Esophagus (tissue), 2 donors: ENCODE measurements at regions not wholly inside any gene's neighbourhood (a gene's known extent, or its start where the extent isn't known, plus 50 kb on each side); places are given as distances from the start of the nearest gene placed in this dataset.

Experiments used
- H3K27ac ChIP-seq, 2 donors: one replicate each; pipeline ENCODE4 v1.5.1; 2013; ENCODE audit warnings: low read depth in 2 of 2, mild to moderate bottlenecking in 2 of 2, inconsistent platforms in 1 of 2, low read length in 1 of 2, moderate library complexity in 1 of 2
- H3K27me3 ChIP-seq, 2 donors: one replicate each; pipeline ENCODE4 v1.6.1; 2013; ENCODE audit warnings: low read length in 2 of 2, control low read depth in 1 of 2, mild to moderate bottlenecking in 1 of 2; ENCODE audit not compliant: insufficient read depth in 2 of 2, control insufficient read depth in 1 of 2
- H3K36me3 ChIP-seq, 2 donors: one replicate each; pipeline ENCODE4 v1.6.1; 2013; ENCODE audit warnings: low read length in 1 of 2; ENCODE audit not compliant: control insufficient read depth in 2 of 2, insufficient read depth in 2 of 2
- H3K4me1 ChIP-seq, 2 donors: one replicate each; pipeline ENCODE4 v1.6.1; 2013; ENCODE audit warnings: low read length in 1 of 2; ENCODE audit not compliant: control insufficient read depth in 2 of 2, insufficient read depth in 2 of 2
- H3K4me3 ChIP-seq, 2 donors: one replicate each; pipeline ENCODE4 v1.5.1; 2013; ENCODE audit warnings: low read length in 2 of 2, mild to moderate bottlenecking in 2 of 2, low read depth in 1 of 2, moderate library complexity in 1 of 2
- H3K9me3 ChIP-seq, 2 donors: one replicate each; pipeline ENCODE4 v1.6.1; 2013; ENCODE audit warnings: mild to moderate bottlenecking in 2 of 2, low read depth in 1 of 2, low read length in 1 of 2, moderate library complexity in 1 of 2; ENCODE audit not compliant: control insufficient read depth in 2 of 2, insufficient read depth in 1 of 2
- WGBS, 2 donors: extraction: QIAGEN DNeasy Blood & Tissue Kit; methylation state at CpG; one replicate each; pipeline ENCODE4 v1.1.7; 2013; 5-methylcytosine and 5-hydroxymethylcytosine counted together
- donor health status: healthy with polysubstance abuse.
- donor health status: Bipolar disorder and iron deficiency.

GRCh38 chr22:47257566-47257965 lies 495.1 kb downstream of the TBC1D22A start:
- Histone ChIP-seq H3K4me1 (no peaks in the 10 kb centered on the region), H3K27ac (no peak overlapping the region), H3K27me3 (peaks cover 0 to 3% of the 10 kb centered on the region in 2 donors), H3K9me3 (peaks cover 0 to 2% of the 10 kb centered on the region in 2 donors), H3K4me3 (no peak overlapping the region), H3K36me3 (no peaks in the 10 kb centered on the region)
- WGBS, 2 donors = 73 to 76% methylated on average over 5 of the region's 5 CpGs

GRCh38 chr22:47251911-47252310 lies 489.5 kb downstream of the TBC1D22A start:
- Histone ChIP-seq H3K27me3 (no peaks in the 10 kb centered on the region), H3K4me3 (no peak overlapping the region)
- WGBS, 2 donors = 77 to 84% methylated on average over 4 of the region's 4 CpGs

GRCh38 chr22:47250995-47251765 lies 488.7 kb downstream of the TBC1D22A start:
- Histone ChIP-seq H3K36me3 (no peaks in the 10 kb centered on the region), H3K27ac (no peak overlapping the region), H3K9me3 (peaks cover 0 to 5% of the 10 kb centered on the region in 2 donors), H3K4me3 (no peak overlapping the region), H3K4me1 (no peaks in the 10 kb centered on the region), H3K27me3 (no peaks in the 10 kb centered on the region)
- 85 to 86% methylated on average over 12 of the region's 12 CpGs for WGBS, 2 donors

More at GRCh38 chr22:47251911-47252310, 489.5 kb downstream of the TBC1D22A start:
- Histone ChIP-seq H3K27ac (no peak overlapping the region), H3K36me3 (no peaks in the 10 kb centered on the region), H3K4me1 (no peaks in the 10 kb centered on the region), H3K9me3 (peaks cover 0 to 5% of the 10 kb centered on the region in 2 donors)

GRCh38 chr22:47249370-47249928 lies 487.0 kb downstream of the TBC1D22A start:
- H3K27ac ChIP-seq = no peak overlapping the region
- no peaks in the 10 kb centered on the region for H3K36me3 ChIP-seq
- H3K27me3 ChIP-seq = no peaks in the 10 kb centered on the region
- no peaks in the 10 kb centered on the region for H3K4me1 ChIP-seq
- peaks cover 0 to 5% of the 10 kb centered on the region in 2 donors for H3K9me3 ChIP-seq
- 55 to 58% methylated on average over 8 of the region's 8 CpGs for WGBS, 2 donors
- no peak overlapping the region for H3K4me3 ChIP-seq

GRCh38 chr22:47248925-47249324 lies 486.5 kb downstream of the TBC1D22A start:
- WGBS, 2 donors = 73 to 75% methylated on average over 4 of the region's 4 CpGs
- Histone ChIP-seq H3K4me3 (no peak overlapping the region), H3K9me3 (peaks cover 0 to 5% of the 10 kb centered on the region in 2 donors), H3K4me1 (no peaks in the 10 kb centered on the region), H3K27me3 (no peaks in the 10 kb centered on the region), H3K36me3 (no peaks in the 10 kb centered on the region), H3K27ac (no peak overlapping the region)

- Histone ChIP-seq H3K4me1 (no peaks in the 10 kb centered on the region), H3K27ac (no peak overlapping the region), H3K9me3 (peaks cover 0 to 5% of the 10 kb centered on the region in 2 donors), H3K27me3 (no peaks in the 10 kb centered on the region), H3K36me3 (no peaks in the 10 kb centered on the region), H3K4me3 (no peak overlapping the region)
- WGBS, 2 donors = 68 to 69% methylated on average over 12 of the region's 12 CpGs
Measured at GRCh38 chr22:47247579-47248240, 485.3 kb downstream of the TBC1D22A start.

- WGBS, 2 donors = 85 to 86% methylated on average over 7 of the region's 7 CpGs
- H3K36me3 ChIP-seq = no peaks in the 10 kb centered on the region
- H3K4me1 ChIP-seq = no peaks in the 10 kb centered on the region
- peaks cover 0 to 5% of the 10 kb centered on the region in 2 donors for H3K9me3 ChIP-seq
- H3K4me3 ChIP-seq = no peak overlapping the region
- H3K27me3 ChIP-seq = no peaks in the 10 kb centered on the region
- no peak overlapping the region for H3K27ac ChIP-seq
Measured at GRCh38 chr22:47245786-47246185, 483.3 kb downstream of the TBC1D22A start.

- WGBS, 2 donors = 68 to 70% methylated on average over 3 of the region's 3 CpGs
- no peak overlapping the region for H3K27ac ChIP-seq
- H3K27me3 ChIP-seq = no peaks in the 10 kb centered on the region
- H3K9me3 ChIP-seq = peaks cover 0 to 5% of the 10 kb centered on the region in 2 donors
- H3K4me1 ChIP-seq = no peaks in the 10 kb centered on the region
- H3K36me3 ChIP-seq = no peaks in the 10 kb centered on the region
- H3K4me3 ChIP-seq = no peak overlapping the region
Measured at GRCh38 chr22:47245286-47245685, 482.8 kb downstream of the TBC1D22A start.

- H3K27ac ChIP-seq = no peak overlapping the region
- H3K27me3 ChIP-seq = peaks cover 0 to 2% of the 10 kb centered on the region in 2 donors
- H3K9me3 ChIP-seq = no peaks in the 10 kb centered on the region
- no peak overlapping the region for H3K4me3 ChIP-seq
- H3K4me1 ChIP-seq = no peaks in the 10 kb centered on the region
- 54 to 61% methylated on average over 10 of the region's 10 CpGs for WGBS, 2 donors
- H3K36me3 ChIP-seq = no peaks in the 10 kb centered on the region
Measured at GRCh38 chr22:47240116-47240515, 477.7 kb downstream of the TBC1D22A start.
